Neural cell (in vitro differentiated cells): ENCODE measurements at regions not wholly inside any gene's neighbourhood (a gene's known extent, or its start where the extent isn't known, plus 50 kb on each side); places are given as distances from the start of the nearest gene placed in this dataset.

Experiments used
- H2AFZ ChIP-seq: fragments of 200-600, 300-800 bp; sonication (generic), shearing (Covaris generic); 2 replicates; pipeline ENCODE4 v1.6.0; 2014; ENCODE audit warnings: low read depth, mild to moderate bottlenecking, antibody characterized with exemption, low read length, moderate library complexity
- H3F3A ChIP-seq: fragments of 200-600 bp; shearing (Covaris generic); 2 replicates; pipeline ENCODE4 v1.6.1; 2016; ENCODE audit warnings: mild to moderate bottlenecking, moderate library complexity, mixed read lengths, antibody characterized with exemption, low read length; ENCODE audit not compliant: insufficient read depth, poor library complexity, severe bottlenecking
- H3K27ac ChIP-seq: fragments of 200-600, 300-800 bp; sonication (generic), shearing (Covaris generic); 2 replicates; pipeline ENCODE4 v1.5.1; 2014; ENCODE audit warnings: mild to moderate bottlenecking, low read length, moderate library complexity
- H3K27me3 ChIP-seq: fragments of 300-800, 200-600 bp; sonication (generic), shearing (Covaris generic); 2 replicates; pipeline ENCODE4 v1.6.0; 2014; ENCODE audit warnings: mild to moderate bottlenecking, low read depth, low read length, moderate library complexity; ENCODE audit not compliant: insufficient read depth
- H3K36me3 ChIP-seq: fragments of 300-800, 200-600 bp; sonication (generic), shearing (Covaris generic); 2 replicates; pipeline ENCODE4 v1.5.1; 2014; ENCODE audit warnings: mild to moderate bottlenecking, antibody characterized with exemption, low read length, moderate library complexity; ENCODE audit not compliant: insufficient read depth
- H3K4me2 ChIP-seq: fragments of 300-800, 200-600 bp; sonication (generic), shearing (Covaris generic); 2 replicates; pipeline ENCODE4 v1.6.0; 2014; ENCODE audit warnings: mild to moderate bottlenecking, low read length
- H3K4me3 ChIP-seq: fragments of 300-800, 200-600 bp; sonication (generic), shearing (Covaris generic); 2 replicates; pipeline ENCODE4 v1.5.1; 2014; ENCODE audit warnings: mild to moderate bottlenecking, low read length, moderate library complexity
- H3K79me2 ChIP-seq: fragments of 200-600 bp; shearing (Covaris generic); replicated peaks from 2 replicates; pipeline ENCODE4 v1.6.0; 2014; ENCODE audit warnings: mild to moderate bottlenecking, low read length, moderate library complexity; ENCODE audit not compliant: insufficient read depth
- H3K9ac ChIP-seq: fragments of 300-800, 200-600 bp; sonication (generic), shearing (Covaris generic); 2 replicates; pipeline ENCODE4 v1.6.1; 2016; ENCODE audit warnings: mild to moderate bottlenecking, low read length, mixed read lengths
- H3K9me2 ChIP-seq: fragments of 200-600 bp; shearing (Covaris generic); 2 replicates; pipeline ENCODE4 v1.6.1; 2016; ENCODE audit warnings: mild to moderate bottlenecking, low read length, mixed read lengths; ENCODE audit not compliant: insufficient read depth
- H3K9me3 ChIP-seq: fragments of 200-600, 300-800 bp; sonication (generic), shearing (Covaris generic); 2 replicates; pipeline ENCODE4 v1.6.1; 2016; ENCODE audit warnings: mild to moderate bottlenecking, mixed run types, low read length, moderate library complexity, mixed read lengths
- H4K20me1 ChIP-seq: fragments of 200-600 bp; shearing (Covaris generic); 2 replicates; pipeline ENCODE4 v1.6.1; 2016; ENCODE audit warnings: mild to moderate bottlenecking, mixed run types; ENCODE audit not compliant: insufficient read depth
- EP300 ChIP-seq: fragments of 450-650 bp; conservative IDR thresholded peaks from 2 replicates; pipeline ENCODE4 v1.6.1; 2014; ENCODE audit warnings: antibody characterized with exemption, mild to moderate bottlenecking, moderate library complexity; ENCODE audit not compliant: poor library complexity, severe bottlenecking
- EZH2 ChIP-seq: fragments of 200-600, 300-800 bp; shearing (Covaris generic), sonication (generic); IDR thresholded peaks from 2 replicates; pipeline ENCODE4 v1.6.1; 2014; ENCODE audit warnings: antibody characterized with exemption, low read length, borderline replicate concordance, mild to moderate bottlenecking; ENCODE audit not compliant: insufficient read depth, poor library complexity, severe bottlenecking
- MXI1 ChIP-seq: fragments of 450-650 bp; conservative IDR thresholded peaks from 2 replicates; pipeline ENCODE4 v1.6.1; 2014; ENCODE audit warnings: antibody characterized with exemption, mild to moderate bottlenecking; ENCODE audit not compliant: poor library complexity, severe bottlenecking
- POLR2AphosphoS5 ChIP-seq: IDR thresholded peaks from 2 replicates; pipeline ENCODE4 v1.6.1; 2012
- RAD21 ChIP-seq: fragments of 450-650 bp; conservative IDR thresholded peaks from 2 replicates; pipeline ENCODE4 v1.6.1; 2014; ENCODE audit warnings: antibody characterized with exemption, mild to moderate bottlenecking, moderate library complexity
- SMC3 ChIP-seq: fragments of 450-650 bp; conservative IDR thresholded peaks from 2 replicates; pipeline ENCODE4 v1.6.1; 2014; ENCODE audit warnings: antibody characterized with exemption, mild to moderate bottlenecking, moderate library complexity; ENCODE audit not compliant: poor library complexity
- TAF1 ChIP-seq: IDR thresholded peaks from 2 replicates; pipeline ENCODE4 v1.6.1; 2012; ENCODE audit warnings: low read depth
- TF ChIP-seq, protein P1 (sequence below): IDR thresholded peaks from 2 replicates; pipeline ENCODE4 v1.6.1; 2012; ENCODE audit warnings: borderline replicate concordance
- TF ChIP-seq, protein P2 (sequence below): fragments of 450-650 bp; IDR thresholded peaks from 2 replicates; pipeline ENCODE4 v1.5.1; 2014; ENCODE audit warnings: antibody characterized with exemption, mild to moderate bottlenecking, moderate library complexity; ENCODE audit not compliant: poor library complexity, severe bottlenecking

DNA sequence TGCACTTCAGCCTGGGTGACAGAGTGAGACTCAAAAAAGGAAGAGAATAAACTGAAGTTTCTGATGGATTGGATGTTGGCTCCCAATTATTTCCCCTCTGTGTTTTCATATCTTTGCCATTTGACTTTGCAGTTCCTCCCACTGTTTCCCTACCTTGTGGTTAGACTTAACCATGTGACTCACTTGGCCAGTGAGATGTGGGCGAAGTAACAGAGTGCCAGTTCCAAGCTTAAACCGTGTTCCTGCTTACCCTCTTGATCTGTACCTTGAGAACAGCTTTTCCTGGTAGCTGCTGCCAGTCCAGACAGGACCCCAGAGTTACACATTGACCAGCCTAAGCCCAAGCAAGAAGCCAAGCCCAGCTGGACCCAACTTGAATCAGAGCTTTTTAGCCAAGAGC is 323.4 kb downstream of the LTN1 start:
- no peaks in the 10 kb centered on the region for H3K79me2 ChIP-seq
- TF ChIP-seq, protein P1, sequence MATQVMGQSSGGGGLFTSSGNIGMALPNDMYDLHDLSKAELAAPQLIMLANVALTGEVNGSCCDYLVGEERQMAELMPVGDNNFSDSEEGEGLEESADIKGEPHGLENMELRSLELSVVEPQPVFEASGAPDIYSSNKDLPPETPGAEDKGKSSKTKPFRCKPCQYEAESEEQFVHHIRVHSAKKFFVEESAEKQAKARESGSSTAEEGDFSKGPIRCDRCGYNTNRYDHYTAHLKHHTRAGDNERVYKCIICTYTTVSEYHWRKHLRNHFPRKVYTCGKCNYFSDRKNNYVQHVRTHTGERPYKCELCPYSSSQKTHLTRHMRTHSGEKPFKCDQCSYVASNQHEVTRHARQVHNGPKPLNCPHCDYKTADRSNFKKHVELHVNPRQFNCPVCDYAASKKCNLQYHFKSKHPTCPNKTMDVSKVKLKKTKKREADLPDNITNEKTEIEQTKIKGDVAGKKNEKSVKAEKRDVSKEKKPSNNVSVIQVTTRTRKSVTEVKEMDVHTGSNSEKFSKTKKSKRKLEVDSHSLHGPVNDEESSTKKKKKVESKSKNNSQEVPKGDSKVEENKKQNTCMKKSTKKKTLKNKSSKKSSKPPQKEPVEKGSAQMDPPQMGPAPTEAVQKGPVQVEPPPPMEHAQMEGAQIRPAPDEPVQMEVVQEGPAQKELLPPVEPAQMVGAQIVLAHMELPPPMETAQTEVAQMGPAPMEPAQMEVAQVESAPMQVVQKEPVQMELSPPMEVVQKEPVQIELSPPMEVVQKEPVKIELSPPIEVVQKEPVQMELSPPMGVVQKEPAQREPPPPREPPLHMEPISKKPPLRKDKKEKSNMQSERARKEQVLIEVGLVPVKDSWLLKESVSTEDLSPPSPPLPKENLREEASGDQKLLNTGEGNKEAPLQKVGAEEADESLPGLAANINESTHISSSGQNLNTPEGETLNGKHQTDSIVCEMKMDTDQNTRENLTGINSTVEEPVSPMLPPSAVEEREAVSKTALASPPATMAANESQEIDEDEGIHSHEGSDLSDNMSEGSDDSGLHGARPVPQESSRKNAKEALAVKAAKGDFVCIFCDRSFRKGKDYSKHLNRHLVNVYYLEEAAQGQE, result no peak
- TF ChIP-seq POLR2AphosphoS5, result no peak
- no peak for TF ChIP-seq MXI1
- TF ChIP-seq, protein P2, sequence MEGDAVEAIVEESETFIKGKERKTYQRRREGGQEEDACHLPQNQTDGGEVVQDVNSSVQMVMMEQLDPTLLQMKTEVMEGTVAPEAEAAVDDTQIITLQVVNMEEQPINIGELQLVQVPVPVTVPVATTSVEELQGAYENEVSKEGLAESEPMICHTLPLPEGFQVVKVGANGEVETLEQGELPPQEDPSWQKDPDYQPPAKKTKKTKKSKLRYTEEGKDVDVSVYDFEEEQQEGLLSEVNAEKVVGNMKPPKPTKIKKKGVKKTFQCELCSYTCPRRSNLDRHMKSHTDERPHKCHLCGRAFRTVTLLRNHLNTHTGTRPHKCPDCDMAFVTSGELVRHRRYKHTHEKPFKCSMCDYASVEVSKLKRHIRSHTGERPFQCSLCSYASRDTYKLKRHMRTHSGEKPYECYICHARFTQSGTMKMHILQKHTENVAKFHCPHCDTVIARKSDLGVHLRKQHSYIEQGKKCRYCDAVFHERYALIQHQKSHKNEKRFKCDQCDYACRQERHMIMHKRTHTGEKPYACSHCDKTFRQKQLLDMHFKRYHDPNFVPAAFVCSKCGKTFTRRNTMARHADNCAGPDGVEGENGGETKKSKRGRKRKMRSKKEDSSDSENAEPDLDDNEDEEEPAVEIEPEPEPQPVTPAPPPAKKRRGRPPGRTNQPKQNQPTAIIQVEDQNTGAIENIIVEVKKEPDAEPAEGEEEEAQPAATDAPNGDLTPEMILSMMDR, result no peak
- no peak overlapping the region for H3K9ac ChIP-seq
- H3K36me3 ChIP-seq, result no peaks in the 10 kb centered on the region
- no peak overlapping the region for H2AFZ ChIP-seq
- no peak overlapping the region for H3K4me2 ChIP-seq
- no peak overlapping the region for H3K4me3 ChIP-seq
- no peaks in the 10 kb centered on the region for H3K9me3 ChIP-seq
- H3K9me2 ChIP-seq, result no peaks in the 10 kb centered on the region
- no peaks in the 10 kb centered on the region for H3K27me3 ChIP-seq
- H4K20me1 ChIP-seq, result no peaks in the 10 kb centered on the region
- H3K27ac ChIP-seq, result no peak overlapping the region
- H3F3A ChIP-seq, result no peaks in the 10 kb centered on the region

DNA sequence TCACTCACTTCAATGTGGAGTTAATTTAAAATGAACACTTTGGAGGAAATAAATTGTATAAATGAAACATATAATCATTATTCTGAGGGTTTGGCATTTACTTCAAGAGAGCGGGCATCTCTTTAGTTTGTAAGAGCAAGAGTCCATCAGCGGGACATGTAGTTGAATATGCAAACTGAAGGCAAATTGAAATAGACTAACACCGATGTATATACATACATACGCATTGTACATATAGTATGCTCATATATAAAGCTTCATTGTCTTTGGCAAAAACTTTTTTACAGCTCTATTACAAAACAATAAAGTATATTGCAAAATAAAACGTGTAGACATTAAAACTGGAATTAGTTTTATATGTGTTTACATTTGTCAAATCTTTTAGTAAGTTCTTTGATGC is 328.9 kb downstream of the LTN1 start:
- Histone ChIP-seq H3K4me2 (no peak overlapping the region), H2AFZ (no peak overlapping the region), H3F3A (no peaks in the 10 kb centered on the region), H3K4me3 (no peak overlapping the region), H4K20me1 (no peaks in the 10 kb centered on the region), H3K27me3 (no peaks in the 10 kb centered on the region), H3K9me3 (no peaks in the 10 kb centered on the region), H3K27ac (no peak overlapping the region), H3K9me2 (no peaks in the 10 kb centered on the region), H3K36me3 (no peaks in the 10 kb centered on the region), H3K9ac (no peak overlapping the region), H3K79me2 (no peaks in the 10 kb centered on the region)
- TF ChIP-seq POLR2AphosphoS5, result no peak
- no peak for TF ChIP-seq RAD21
- TF ChIP-seq, protein P1, result no peak
- no peak for TF ChIP-seq MXI1
- no peak for TF ChIP-seq EZH2
- TF ChIP-seq SMC3, result no peak
- no peak for TF ChIP-seq EP300
- TF ChIP-seq TAF1, result no peak
- TF ChIP-seq, protein P2, result no peak
